ENCODE measurements at regions not wholly inside any gene's neighbourhood (a gene's known extent, or its start where the extent isn't known, plus 50 kb on each side); places are given as distances from the start of the nearest gene placed in this dataset.

DNA sequence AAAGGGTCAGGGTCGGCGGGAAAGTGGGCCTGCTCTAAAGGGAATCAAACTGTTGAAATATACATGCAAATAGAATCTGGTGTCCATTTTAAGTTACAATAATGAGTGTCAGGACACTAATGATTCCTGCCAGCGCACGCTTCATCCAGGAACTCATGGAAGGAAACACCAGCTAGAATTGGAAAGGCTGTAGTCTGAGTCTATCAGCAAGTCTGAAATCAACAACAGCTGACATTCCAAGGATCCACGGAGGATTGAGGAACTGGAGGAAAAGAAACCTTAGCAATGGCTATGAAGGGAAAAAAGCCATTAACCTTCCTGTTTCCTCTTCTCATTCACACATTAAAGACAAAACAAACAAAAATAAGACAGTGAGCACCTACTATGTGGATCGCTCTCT lies 1063.1 kb downstream of the NTRK3 start:
- no peak for ATAC-seq (ENCODE audit: low FRiP score)
- TF ChIP-seq, protein P1, sequence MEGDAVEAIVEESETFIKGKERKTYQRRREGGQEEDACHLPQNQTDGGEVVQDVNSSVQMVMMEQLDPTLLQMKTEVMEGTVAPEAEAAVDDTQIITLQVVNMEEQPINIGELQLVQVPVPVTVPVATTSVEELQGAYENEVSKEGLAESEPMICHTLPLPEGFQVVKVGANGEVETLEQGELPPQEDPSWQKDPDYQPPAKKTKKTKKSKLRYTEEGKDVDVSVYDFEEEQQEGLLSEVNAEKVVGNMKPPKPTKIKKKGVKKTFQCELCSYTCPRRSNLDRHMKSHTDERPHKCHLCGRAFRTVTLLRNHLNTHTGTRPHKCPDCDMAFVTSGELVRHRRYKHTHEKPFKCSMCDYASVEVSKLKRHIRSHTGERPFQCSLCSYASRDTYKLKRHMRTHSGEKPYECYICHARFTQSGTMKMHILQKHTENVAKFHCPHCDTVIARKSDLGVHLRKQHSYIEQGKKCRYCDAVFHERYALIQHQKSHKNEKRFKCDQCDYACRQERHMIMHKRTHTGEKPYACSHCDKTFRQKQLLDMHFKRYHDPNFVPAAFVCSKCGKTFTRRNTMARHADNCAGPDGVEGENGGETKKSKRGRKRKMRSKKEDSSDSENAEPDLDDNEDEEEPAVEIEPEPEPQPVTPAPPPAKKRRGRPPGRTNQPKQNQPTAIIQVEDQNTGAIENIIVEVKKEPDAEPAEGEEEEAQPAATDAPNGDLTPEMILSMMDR (IDR thresholded peaks at IDR 0.05), result no peak
- no peak for DNase-seq (ENCODE audit: low spot score)

GRCh38 chr15:87167706-87168105 lies 1088.0 kb downstream of the AGBL1 start:
- no peak for ATAC-seq (ENCODE audit: low FRiP score)
- DNase-seq (ENCODE audit: low spot score), result no peak
- TF ChIP-seq, protein P1 (IDR thresholded peaks at IDR 0.05), result no peak

GRCh38 chr15:87167055-87167454 lies 1087.4 kb downstream of the AGBL1 start:
- DNase-seq (ENCODE audit: low spot score) (no peak), ATAC-seq (ENCODE audit: low FRiP score) (no peak)
- TF ChIP-seq, protein P1 (IDR thresholded peaks at IDR 0.05), result no peak

DNA sequence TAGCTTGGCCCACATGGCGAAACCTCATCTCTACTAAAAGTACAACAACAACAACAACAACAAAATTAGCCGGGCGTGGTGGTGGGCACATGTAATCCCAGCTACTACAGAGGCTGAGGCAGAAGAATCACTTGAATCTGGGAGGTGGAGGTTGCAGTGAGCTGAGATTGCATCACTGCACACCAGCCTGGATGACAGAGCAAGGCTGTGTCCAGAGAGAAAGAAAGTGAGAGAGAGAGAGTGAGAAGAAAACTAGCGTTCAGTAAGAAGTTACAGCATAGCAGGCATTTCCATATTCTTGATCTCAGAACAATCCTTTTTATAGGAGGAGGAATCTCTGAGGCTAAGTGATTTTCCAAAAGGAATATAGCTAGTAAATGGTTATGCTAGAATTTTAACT lies 1076.1 kb downstream of the AGBL1 start:
- TF ChIP-seq, protein P1 (IDR thresholded peaks at IDR 0.05), result no peak
- no peak for ATAC-seq (ENCODE audit: low FRiP score)
- no peak for DNase-seq (ENCODE audit: low spot score)

DNA sequence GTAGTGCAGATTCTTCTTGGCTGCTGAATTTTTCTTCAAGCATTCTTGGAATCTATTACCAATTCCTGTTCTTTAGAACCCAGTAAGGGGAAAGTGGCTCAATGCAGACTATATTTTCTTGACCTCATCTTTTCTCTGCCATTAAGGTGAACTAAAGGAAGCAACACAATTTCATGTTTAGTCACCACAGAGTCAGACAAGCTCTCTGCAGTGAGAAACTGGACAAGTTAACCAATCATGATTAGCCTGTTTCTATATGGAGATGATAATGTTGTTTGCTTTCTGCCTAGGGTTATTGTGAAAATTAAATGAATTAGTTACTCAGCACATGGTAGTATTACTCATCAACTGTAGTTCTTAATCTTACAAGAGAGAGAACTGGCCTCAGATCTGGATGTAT lies 1075.1 kb downstream of the AGBL1 start:
- DNase-seq (ENCODE audit: low spot score) (no peak), ATAC-seq (ENCODE audit: low FRiP score) (no peak)
- TF ChIP-seq, protein P1 (IDR thresholded peaks at IDR 0.05), result no peak

DNA sequence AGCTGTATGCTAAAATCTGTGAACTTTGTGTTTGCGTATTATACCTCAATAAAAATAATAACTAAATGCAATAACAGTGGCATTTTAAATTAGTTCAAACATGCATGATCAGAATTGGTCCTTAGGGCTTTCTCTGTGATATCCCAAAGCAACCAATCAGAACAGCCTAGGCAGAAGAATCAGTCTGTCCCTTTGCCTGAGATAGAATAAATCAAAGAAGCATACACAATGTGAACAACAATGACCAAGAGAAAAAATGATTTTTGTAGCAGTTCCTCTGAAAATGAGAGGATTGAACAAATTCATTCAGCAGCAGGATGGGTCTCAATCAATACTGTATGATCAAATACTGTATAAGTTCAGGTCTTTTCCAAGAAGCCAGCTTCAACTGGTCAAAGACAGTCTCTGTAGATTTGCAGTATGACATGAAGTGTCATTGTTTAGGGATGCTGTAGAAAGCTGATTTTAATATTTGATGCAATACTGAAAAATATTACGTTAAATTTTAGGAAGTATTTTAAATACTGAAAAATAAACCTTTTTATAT lies 1071.6 kb downstream of the AGBL1 start:
- no peak for ATAC-seq (ENCODE audit: low FRiP score)
- no peak for DNase-seq (ENCODE audit: low spot score)
- TF ChIP-seq, protein P1 (IDR thresholded peaks at IDR 0.05), result no peak

DNA sequence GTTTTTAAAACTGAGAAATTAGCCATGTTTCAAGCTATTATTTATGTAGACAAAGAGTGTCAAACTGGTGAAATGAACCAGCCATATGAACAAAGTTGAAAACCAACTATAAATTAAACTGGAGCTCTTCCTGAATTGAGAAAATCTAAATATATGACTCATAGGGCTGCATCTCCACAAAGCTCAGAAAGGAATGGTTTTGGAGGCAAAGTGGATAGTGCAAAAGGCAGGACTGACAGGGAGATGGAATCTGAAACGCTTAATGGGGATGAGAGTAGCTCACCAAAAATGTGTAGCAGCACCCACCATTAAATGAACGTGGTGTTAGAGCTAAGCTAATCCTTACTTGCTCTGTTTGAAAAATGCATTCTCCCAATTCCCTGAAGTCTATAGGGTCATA lies 1066.0 kb downstream of the AGBL1 start:
- ATAC-seq (ENCODE audit: low FRiP score) (no peak), DNase-seq (ENCODE audit: low spot score) (no peak)
- TF ChIP-seq, protein P1 (IDR thresholded peaks at IDR 0.05), result no peak

Data from omental fat pad (tissue), 3 donors.